SK-N-SH treated with all-trans-retinoic acid at 6 μM for 48 hours (cell line): ENCODE measurements at regions not wholly inside any gene's neighbourhood (a gene's known extent, or its start where the extent isn't known, plus 50 kb on each side); places are given as distances from the start of the nearest gene placed in this dataset.

Source experiments
- BACH2 ChIP-seq: fragments of 250-450 bp; sonication (Bioruptor Pico); IDR thresholded peaks from 2 replicates; pipeline ENCODE4 v1.9.0; 2021; ENCODE audit warnings: mild to moderate bottlenecking, borderline replicate concordance
- ESRRG ChIP-seq: fragments of 250-450 bp; sonication (Bioruptor Pico); IDR thresholded peaks from 2 replicates; pipeline ENCODE4 v1.6.1; 2021; ENCODE audit warnings: mild to moderate bottlenecking
- ISL1 ChIP-seq: fragments of 250-450 bp; sonication (Bioruptor Pico); IDR thresholded peaks from 2 replicates; pipeline ENCODE4 v2.1.2; 2022; ENCODE audit warnings: mild to moderate bottlenecking, moderate library complexity
- PATZ1 ChIP-seq: fragments of 250-450 bp; sonication (Bioruptor Pico); IDR thresholded peaks from 2 replicates; pipeline ENCODE4 v1.8.0; 2020; ENCODE audit warnings: mild to moderate bottlenecking, moderate library complexity, borderline replicate concordance
- RARB ChIP-seq: fragments of 250-450 bp; sonication (Bioruptor Pico); IDR thresholded peaks from 2 replicates; pipeline ENCODE4 v1.8.0; 2021; ENCODE audit warnings: mild to moderate bottlenecking, moderate library complexity
- SNAI2 ChIP-seq: fragments of 250-450 bp; sonication (Bioruptor Pico); IDR thresholded peaks from 2 replicates; pipeline ENCODE4 v1.5.0; 2020; ENCODE audit warnings: mild to moderate bottlenecking, moderate library complexity
- TCF4 ChIP-seq: fragments of 250-450 bp; sonication (Bioruptor Pico); IDR thresholded peaks from 2 replicates; pipeline ENCODE4 v1.8.0; 2021; ENCODE audit warnings: mild to moderate bottlenecking, moderate library complexity, borderline replicate concordance
- ZFP3 ChIP-seq: fragments of 250-450 bp; sonication (Bioruptor Pico); IDR thresholded peaks from 2 replicates; pipeline ENCODE4 v1.5.0; 2020; ENCODE audit warnings: mild to moderate bottlenecking, moderate library complexity
- ZFP30 ChIP-seq: fragments of 450-650 bp; formaldehyde crosslinking; IDR thresholded peaks from 2 replicates; pipeline ENCODE4 v1.5.0; 2022; ENCODE audit warnings: mild to moderate bottlenecking, moderate library complexity
- ZNF70 ChIP-seq: fragments of 450-650 bp; formaldehyde crosslinking; IDR thresholded peaks from 2 replicates; pipeline ENCODE4 v1.5.0; 2020; ENCODE audit warnings: mild to moderate bottlenecking, moderate library complexity

- TF ChIP-seq ESRRG (CRISPR knock-in tag), result no peak
- TF ChIP-seq PATZ1 (CRISPR knock-in tag), result no peak
- TF ChIP-seq ISL1 (CRISPR knock-in tag), result no peak
- TF ChIP-seq ZFP30 (CRISPR knock-in tag), result no peak
- TF ChIP-seq TCF4 (CRISPR knock-in tag), result no peak
- no peak for TF ChIP-seq RARB (CRISPR knock-in tag)
- no peak for TF ChIP-seq ZNF70 (CRISPR knock-in tag)
- TF ChIP-seq BACH2 (CRISPR knock-in tag), result no peak
- TF ChIP-seq SNAI2, result no peak
- no peak for TF ChIP-seq ZFP3
Observed at GRCh38 chr3:72381584-72381983, 466.7 kb downstream of the SHQ1 start.
